ENCODE measurements at regions not wholly inside any gene's neighbourhood (a gene's known extent, or its start where the extent isn't known, plus 50 kb on each side); places are given as distances from the start of the nearest gene placed in this dataset.
A peak's percentile ranks its signal among the peaks of the same experiment; 100 is the strongest.

GRCh38 chr7:46687203-46687602, 766.1 kb upstream of the IGFBP3 start:
- H3K4me3 ChIP-seq (ENCODE audit: low read depth, low read length) = no peak overlapping the region
- no peak for TF ChIP-seq CTCF (conservative IDR thresholded peaks at IDR 0.05; ENCODE audit: low read depth, low read length)
- DNase-seq (ENCODE audit: low read depth) = no peak

GRCh38 chr7:46685051-46685450, 764.0 kb upstream of the IGFBP3 start:
- H3K4me3 ChIP-seq (ENCODE audit: low read depth, low read length) = no peak overlapping the region
- DNase-seq (ENCODE audit: low read depth) = no peak
- TF ChIP-seq CTCF (conservative IDR thresholded peaks at IDR 0.05; ENCODE audit: low read depth, low read length) = peak; percentile 13

GRCh38 chr7:46682836-46683624, 762.0 kb upstream of the IGFBP3 start:
- no peak overlapping the region for H3K4me3 ChIP-seq (ENCODE audit: low read depth, low read length)
- peak; percentile 71 for DNase-seq (ENCODE audit: low read depth)
- no peak for TF ChIP-seq CTCF (conservative IDR thresholded peaks at IDR 0.05; ENCODE audit: low read depth, low read length)

GRCh38 chr7:46681865-46682503, 760.9 kb upstream of the IGFBP3 start:
- H3K4me3 ChIP-seq (ENCODE audit: low read depth, low read length) = no peak overlapping the region
- peak; percentile 12 for DNase-seq (ENCODE audit: low read depth)
- TF ChIP-seq CTCF (conservative IDR thresholded peaks at IDR 0.05; ENCODE audit: low read depth, low read length) = peak; percentile 15

- no peak for TF ChIP-seq CTCF (conservative IDR thresholded peaks at IDR 0.05; ENCODE audit: low read depth, low read length)
- no peak overlapping the region for H3K4me3 ChIP-seq (ENCODE audit: low read depth, low read length)
- DNase-seq (ENCODE audit: low read depth) = peak; percentile 32
Observed at GRCh38 chr7:46680147-46680546, 759.1 kb upstream of the IGFBP3 start.

GRCh38 chr7:46679671-46680070, 758.6 kb upstream of the IGFBP3 start:
- DNase-seq (ENCODE audit: low read depth) = no peak
- no peak for TF ChIP-seq CTCF (conservative IDR thresholded peaks at IDR 0.05; ENCODE audit: low read depth, low read length)
- H3K4me3 ChIP-seq (ENCODE audit: low read depth, low read length) = no peak overlapping the region

- no peak for TF ChIP-seq CTCF (conservative IDR thresholded peaks at IDR 0.05; ENCODE audit: low read depth, low read length)
- DNase-seq (ENCODE audit: low read depth) = no peak
- H3K4me3 ChIP-seq (ENCODE audit: low read depth, low read length) = no peak overlapping the region
Observed at GRCh38 chr7:46678421-46678820, 757.3 kb upstream of the IGFBP3 start.
